ENCODE measurements at regions not wholly inside any gene's neighbourhood (a gene's known extent, or its start where the extent isn't known, plus 50 kb on each side); places are given as distances from the start of the nearest gene placed in this dataset.

- no peak overlapping the region for H3K27ac ChIP-seq
- TF ChIP-seq POLR2A (IDR thresholded peaks at IDR 0.05) (no peak), CTCF (IDR thresholded peaks at IDR 0.05) (no peak), EP300 (IDR thresholded peaks at IDR 0.05) (no peak)
- H3K36me3 ChIP-seq: no peaks in the 10 kb centered on the region
- no peaks in the 10 kb centered on the region for H3K9me3 ChIP-seq
- DNase-seq (ENCODE audit: low spot score in 2 of 2): no peak
- WGBS, 2 donors: 90 to 98% methylated on average over 1 of the region's 1 CpG
- H3K27me3 ChIP-seq: no peaks in the 10 kb centered on the region
- H3K4me3 ChIP-seq: no peak overlapping the region
- H3K4me1 ChIP-seq: no peaks in the 10 kb centered on the region
Measured at GRCh38 chr10:23715363-23715762, 276.5 kb downstream of the OTUD1 start.

GRCh38 chr10:23717913-23718312, 279.0 kb downstream of the OTUD1 start:
- DNase-seq (ENCODE audit: low spot score in 2 of 2): no peak
- no peaks in the 10 kb centered on the region for H3K4me1 ChIP-seq
- no peaks in the 10 kb centered on the region for H3K9me3 ChIP-seq
- H3K27me3 ChIP-seq: no peaks in the 10 kb centered on the region
- no peaks in the 10 kb centered on the region for H3K36me3 ChIP-seq
- no peak for TF ChIP-seq POLR2A (IDR thresholded peaks at IDR 0.05)
- no peak for TF ChIP-seq EP300 (IDR thresholded peaks at IDR 0.05)
- TF ChIP-seq CTCF (IDR thresholded peaks at IDR 0.05): no peak
- WGBS, 2 donors: 79 to 85% methylated on average over 2 of the region's 2 CpGs
- H3K27ac ChIP-seq: no peak overlapping the region
- H3K4me3 ChIP-seq: no peak overlapping the region

- H3K36me3 ChIP-seq: no peaks in the 10 kb centered on the region
- TF ChIP-seq CTCF (IDR thresholded peaks at IDR 0.05) (no peak), POLR2A (IDR thresholded peaks at IDR 0.05) (no peak), EP300 (IDR thresholded peaks at IDR 0.05) (no peak)
- WGBS, 2 donors: 43 to 67% methylated on average over 3 of the region's 3 CpGs
- no peaks in the 10 kb centered on the region for H3K9me3 ChIP-seq
- H3K27me3 ChIP-seq: no peaks in the 10 kb centered on the region
- DNase-seq (ENCODE audit: low spot score in 2 of 2): no peak
- no peak overlapping the region for H3K27ac ChIP-seq
- no peak overlapping the region for H3K4me3 ChIP-seq
- no peaks in the 10 kb centered on the region for H3K4me1 ChIP-seq
Measured at GRCh38 chr10:23718946-23719345, 280.1 kb downstream of the OTUD1 start.

GRCh38 chr10:23723796-23724195, 284.9 kb downstream of the OTUD1 start:
- H3K4me3 ChIP-seq: no peak overlapping the region
- WGBS, 2 donors: 84 to 86% methylated on average over 6 of the region's 6 CpGs
- no peak overlapping the region for H3K27ac ChIP-seq
- TF ChIP-seq CTCF (IDR thresholded peaks at IDR 0.05) (no peak), EP300 (IDR thresholded peaks at IDR 0.05) (no peak), POLR2A (IDR thresholded peaks at IDR 0.05) (no peak)
- no peak for DNase-seq (ENCODE audit: low spot score in 2 of 2)
- H3K4me1 ChIP-seq: no peaks in the 10 kb centered on the region
- no peaks in the 10 kb centered on the region for H3K27me3 ChIP-seq
- H3K9me3 ChIP-seq: peaks cover 0 to 6% (median 0%) of the 10 kb centered on the region in 4 donors
- no peaks in the 10 kb centered on the region for H3K36me3 ChIP-seq

- no peak overlapping the region for H3K27ac ChIP-seq
- H3K4me1 ChIP-seq: no peaks in the 10 kb centered on the region
- no peak for DNase-seq (ENCODE audit: low spot score in 2 of 2)
- WGBS, 2 donors: 44 to 55% methylated on average over 1 of the region's 1 CpG
- H3K4me3 ChIP-seq: no peak overlapping the region
- TF ChIP-seq POLR2A (IDR thresholded peaks at IDR 0.05) (no peak), EP300 (IDR thresholded peaks at IDR 0.05) (no peak), CTCF (IDR thresholded peaks at IDR 0.05) (no peak)
- H3K36me3 ChIP-seq: no peaks in the 10 kb centered on the region
- H3K9me3 ChIP-seq: peaks cover 0 to 9% (median 1%) of the 10 kb centered on the region in 4 donors
- no peaks in the 10 kb centered on the region for H3K27me3 ChIP-seq
Measured at GRCh38 chr10:23725548-23725947, 286.7 kb downstream of the OTUD1 start.

All from tibial nerve (tissue), 4 donors.